HepG2 (cell line): ENCODE measurements at regions not wholly inside any gene's neighbourhood (a gene's known extent, or its start where the extent isn't known, plus 50 kb on each side); places are given as distances from the start of the nearest gene placed in this dataset.

ENCODE experiments used
- ATAC-seq: fragments of 200-7000 bp; cut with Tn5 transposase; 3 replicates; pipeline ENCODE4 v1.9.1; 2020; ENCODE audit warnings: mild to moderate bottlenecking, moderate library complexity
- BruUV-seq: library from RNA; stranded (reverse); fragments of 400-500 nt; replicated peaks from 2 replicates; lab custom pipeline; 2021; lab: Mats Ljungman, UMichigan
- CTCF ChIA-PET: fragments of 300-600 bp; formaldehyde crosslinking; extraction: SDS; loops from one replicate; lab custom pipeline; 2021; ENCODE audit warnings: low total read pairs, inconsistent platforms, low intra/inter-chr PET ratio; lab: Yijun Ruan, JAX
- POLR2A ChIA-PET: fragments of 350-600 bp; sonication (Branson Sonifier 250); formaldehyde crosslinking; loops from one replicate; lab custom pipeline; 2020; ENCODE audit warnings: antibody characterized with exemption, inconsistent platforms; lab: Yijun Ruan, JAX
- DNase-seq: peaks from one replicate; pipeline ENCODE4 v3.0.0-alpha.2; 2015; ENCODE audit warnings: low spot score
- FAIRE-seq: peaks from 3 replicates; lab custom pipeline; 2011; peaks lifted over from hg19 to GRCh38; lab: Jason Lieb, UNC
- H2AFZ ChIP-seq: one replicate; pipeline ENCODE4 v1.6.1; 2011; ENCODE audit warnings: low read length, inconsistent platforms
- H3K27ac ChIP-seq: fragments of 300-600 bp; 3 replicates; pipeline ENCODE4 v1.8.0; 2011; ENCODE audit warnings: mixed run types, mild to moderate bottlenecking, mixed read lengths, low read length, inconsistent platforms; ENCODE audit not compliant: insufficient read depth; ENCODE audit errors: extremely low read length
- H3K27me3 ChIP-seq, 2 experiments: fragments of 200-600 bp in 1 of 2; 2 replicates in 1 of 2; 3 replicates in 1 of 2; pipeline versions ENCODE4 v1.6.0 to v1.8.0; 2011; ENCODE audit warnings: low read length in 2 of 2, mild to moderate bottlenecking in 2 of 2, moderate library complexity in 2 of 2, inconsistent platforms in 1 of 2; ENCODE audit not compliant: insufficient read depth in 2 of 2, control insufficient read depth in 1 of 2
- H3K36me3 ChIP-seq, 2 experiments: fragments of 200-600 bp in 1 of 2; replicated peaks in 1 of 2; 2 replicates in 1 of 2; 3 replicates in 1 of 2; pipeline versions ENCODE4 v1.5.1 to v1.8.0; 2011; ENCODE audit warnings: low read length in 2 of 2, inconsistent platforms in 1 of 2; ENCODE audit not compliant: insufficient read depth in 2 of 2, control insufficient read depth in 1 of 2
- H3K4me1 ChIP-seq: 2 replicates; pipeline ENCODE4 v1.5.1; 2012; ENCODE audit warnings: low read length, inconsistent platforms; ENCODE audit not compliant: insufficient read depth
- H3K4me2 ChIP-seq: 2 replicates; pipeline ENCODE4 v1.6.0; 2011; ENCODE audit warnings: low read depth, low read length, inconsistent platforms
- H3K4me3 ChIP-seq, 3 experiments: fragments of 200-600 bp in 1 of 3; sonication (generic), shearing (Covaris generic) in 1 of 3; replicated peaks in 1 of 3; 2 replicates each; pipeline ENCODE4 v1.5.1; 2011 to 2016; ENCODE audit warnings: low read length in 3 of 3, inconsistent platforms in 2 of 3, low read depth in 2 of 3, mild to moderate bottlenecking in 2 of 3, control low read depth in 1 of 3, mixed read lengths in 1 of 3; ENCODE audit not compliant: insufficient read depth in 1 of 3
- H3K79me2 ChIP-seq: one replicate; pipeline ENCODE4 v1.6.1; 2011; ENCODE audit warnings: low read length, inconsistent platforms; ENCODE audit not compliant: insufficient read depth
- H3K9ac ChIP-seq: 2 replicates; pipeline ENCODE4 v1.6.0; 2011; ENCODE audit warnings: mild to moderate bottlenecking, low read depth, low read length, inconsistent platforms; ENCODE audit not compliant: insufficient read depth
- H3K9me3 ChIP-seq: 2 replicates; pipeline ENCODE4 v1.5.1; 2012; ENCODE audit warnings: mild to moderate bottlenecking, low read length
- H4K20me1 ChIP-seq: 2 replicates; pipeline ENCODE4 v1.6.0; 2011; ENCODE audit warnings: inconsistent platforms, mild to moderate bottlenecking, low read length, moderate library complexity; ENCODE audit not compliant: insufficient read depth
- DNMT3B ChIP-seq: conservative IDR thresholded peaks from 2 replicates; pipeline ENCODE4 v1.6.1; 2016; ENCODE audit warnings: missing biosample characterization, control low read depth
- FOXJ3 ChIP-seq: sonication (generic); formaldehyde crosslinking; IDR thresholded peaks from 2 replicates; pipeline ENCODE4 v1.4.0; 2020; ENCODE audit warnings: missing genetic modification reagents, mild to moderate bottlenecking, borderline replicate concordance
- HES4 ChIP-seq: sonication (generic); formaldehyde crosslinking; IDR thresholded peaks from 2 replicates; pipeline ENCODE4 v1.9.0; 2021; ENCODE audit warnings: mild to moderate bottlenecking, missing genetic modification reagents, borderline replicate concordance
- HOXA3 ChIP-seq: sonication (generic); formaldehyde crosslinking; IDR thresholded peaks from 2 replicates; pipeline ENCODE4 v1.5.0; 2020; ENCODE audit warnings: missing genetic modification reagents
- PCBP1 ChIP-seq: fragments of 200-400 bp; formaldehyde crosslinking; IDR thresholded peaks from 2 replicates; pipeline ENCODE4 v1.6.1; 2017; ENCODE audit warnings: mild to moderate bottlenecking, low read depth, low read length, borderline replicate concordance
- PHB2 ChIP-seq: fragments of 450-650 bp; IDR thresholded peaks from 2 replicates; pipeline ENCODE4 v1.6.1; 2018; ENCODE audit not compliant: partially characterized antibody
- TAF15 ChIP-seq: fragments of 200-400 bp; formaldehyde crosslinking; IDR thresholded peaks from one replicate; pipeline ENCODE4 v1.6.1; 2018; ENCODE audit warnings: mild to moderate bottlenecking, low read depth, low read length; ENCODE audit not compliant: poor library complexity, severe bottlenecking
- TBX3 ChIP-seq: fragments of 450-650 bp; IDR thresholded peaks from 2 replicates; pipeline ENCODE4 v1.6.1; 2017; ENCODE audit warnings: antibody characterized with exemption, mild to moderate bottlenecking, inconsistent platforms, borderline replicate concordance
- ZNF160 ChIP-seq: sonication (generic); formaldehyde crosslinking; IDR thresholded peaks from 2 replicates; pipeline ENCODE4 v1.8.0; 2022; ENCODE audit warnings: mild to moderate bottlenecking, inconsistent platforms, missing genetic modification reagents
- ZNF343 ChIP-seq: sonication (generic); formaldehyde crosslinking; IDR thresholded peaks from 2 replicates; pipeline ENCODE4 v1.4.0; 2020; ENCODE audit warnings: mild to moderate bottlenecking, missing genetic modification reagents
- ZNF569 ChIP-seq: sonication (generic); formaldehyde crosslinking; IDR thresholded peaks from 2 replicates; pipeline ENCODE4 v1.5.0; 2020; ENCODE audit warnings: mild to moderate bottlenecking, missing genetic modification reagents, moderate library complexity, borderline replicate concordance
- WGBS: methylation state at CpG from one replicate; pipeline ENCODE4 v1.1.6; 2017; ENCODE audit warnings: low lambda C conversion rate; 5-methylcytosine and 5-hydroxymethylcytosine counted together
- in situ Hi-C: cut with HindIII; loops from 2 replicates; pipeline ENCODE4 v1.10.0; 2017; ENCODE audit warnings: low pct_unique_long_range_greater_than_20kb; ENCODE audit not compliant: extremely low pct_ligation_motif_present
- intact Hi-C: fragments of 100-400 bp; cut with micrococcal nuclease; formaldehyde crosslinking; loops from one replicate; pipeline ENCODE4 v1.10.0; 2022; ENCODE audit not compliant: unreplicated experiment
- TF ChIP-seq, protein P1 (sequence below): sonication (generic); formaldehyde crosslinking; IDR thresholded peaks from 2 replicates; pipeline ENCODE4 v1.4.0; 2020; ENCODE audit warnings: mild to moderate bottlenecking, missing genetic modification reagents
- TF ChIP-seq, protein P2 (sequence below): sonication (generic); formaldehyde crosslinking; IDR thresholded peaks from 2 replicates; pipeline ENCODE4 v1.4.0; 2020; ENCODE audit warnings: missing genetic modification reagents

DNA sequence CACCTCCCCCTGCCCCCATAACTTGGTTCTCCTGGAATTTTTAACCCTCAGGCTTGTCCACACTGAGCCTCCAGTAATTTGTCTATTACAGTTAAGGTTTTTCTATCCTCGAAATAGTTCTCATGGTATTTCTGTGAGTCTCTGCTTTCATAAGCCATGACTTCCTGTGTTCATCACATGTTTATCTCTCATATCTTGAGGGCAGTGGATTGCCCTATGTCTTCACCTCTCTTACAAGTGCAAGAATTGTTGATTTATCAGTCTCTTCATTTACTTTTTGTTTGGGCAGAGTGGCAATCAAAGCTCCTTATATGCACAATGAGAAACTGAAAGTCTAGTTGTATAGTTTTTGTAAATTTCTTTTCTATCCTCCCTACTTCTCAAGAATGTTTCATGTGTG, 328.4 kb downstream of the PLA2G4A start:
- 0% methylated on average over 1 of the region's 1 CpG for whole genome bisulfite sequencing
- H3K4me3 ChIP-seq: no peak overlapping the region
- H3K27me3 ChIP-seq: no peaks in the 10 kb centered on the region
- H4K20me1 ChIP-seq: no peaks in the 10 kb centered on the region
- intact Hi-C loops (no loop called here), in situ Hi-C loops (no loop called here)
- H2AFZ ChIP-seq: no peak overlapping the region
- DNase-seq (no peak), FAIRE-seq (no peak), ATAC-seq (no peak)
- TF ChIP-seq, protein P1, sequence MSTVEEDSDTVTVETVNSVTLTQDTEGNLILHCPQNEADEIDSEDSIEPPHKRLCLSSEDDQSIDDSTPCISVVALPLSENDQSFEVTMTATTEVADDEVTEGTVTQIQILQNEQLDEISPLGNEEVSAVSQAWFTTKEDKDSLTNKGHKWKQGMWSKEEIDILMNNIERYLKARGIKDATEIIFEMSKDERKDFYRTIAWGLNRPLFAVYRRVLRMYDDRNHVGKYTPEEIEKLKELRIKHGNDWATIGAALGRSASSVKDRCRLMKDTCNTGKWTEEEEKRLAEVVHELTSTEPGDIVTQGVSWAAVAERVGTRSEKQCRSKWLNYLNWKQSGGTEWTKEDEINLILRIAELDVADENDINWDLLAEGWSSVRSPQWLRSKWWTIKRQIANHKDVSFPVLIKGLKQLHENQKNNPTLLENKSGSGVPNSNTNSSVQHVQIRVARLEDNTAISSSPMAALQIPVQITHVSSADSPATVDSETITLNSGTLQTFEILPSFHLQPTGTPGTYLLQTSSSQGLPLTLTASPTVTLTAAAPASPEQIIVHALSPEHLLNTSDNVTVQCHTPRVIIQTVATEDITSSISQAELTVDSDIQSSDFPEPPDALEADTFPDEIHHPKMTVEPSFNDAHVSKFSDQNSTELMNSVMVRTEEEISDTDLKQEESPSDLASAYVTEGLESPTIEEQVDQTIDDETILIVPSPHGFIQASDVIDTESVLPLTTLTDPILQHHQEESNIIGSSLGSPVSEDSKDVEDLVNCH (CRISPR knock-in tag): no peak
- TF ChIP-seq HOXA3 (CRISPR knock-in tag) (no peak), FOXJ3 (no peak), HES4 (CRISPR knock-in tag) (no peak), ZNF160 (no peak), DNMT3B (no peak), PHB2 (no peak), TBX3 (no peak), ZNF569 (CRISPR knock-in tag) (no peak), PCBP1 (no peak), TAF15 (no peak), ZNF343 (CRISPR knock-in tag) (no peak)
- TF ChIP-seq, protein P2, sequence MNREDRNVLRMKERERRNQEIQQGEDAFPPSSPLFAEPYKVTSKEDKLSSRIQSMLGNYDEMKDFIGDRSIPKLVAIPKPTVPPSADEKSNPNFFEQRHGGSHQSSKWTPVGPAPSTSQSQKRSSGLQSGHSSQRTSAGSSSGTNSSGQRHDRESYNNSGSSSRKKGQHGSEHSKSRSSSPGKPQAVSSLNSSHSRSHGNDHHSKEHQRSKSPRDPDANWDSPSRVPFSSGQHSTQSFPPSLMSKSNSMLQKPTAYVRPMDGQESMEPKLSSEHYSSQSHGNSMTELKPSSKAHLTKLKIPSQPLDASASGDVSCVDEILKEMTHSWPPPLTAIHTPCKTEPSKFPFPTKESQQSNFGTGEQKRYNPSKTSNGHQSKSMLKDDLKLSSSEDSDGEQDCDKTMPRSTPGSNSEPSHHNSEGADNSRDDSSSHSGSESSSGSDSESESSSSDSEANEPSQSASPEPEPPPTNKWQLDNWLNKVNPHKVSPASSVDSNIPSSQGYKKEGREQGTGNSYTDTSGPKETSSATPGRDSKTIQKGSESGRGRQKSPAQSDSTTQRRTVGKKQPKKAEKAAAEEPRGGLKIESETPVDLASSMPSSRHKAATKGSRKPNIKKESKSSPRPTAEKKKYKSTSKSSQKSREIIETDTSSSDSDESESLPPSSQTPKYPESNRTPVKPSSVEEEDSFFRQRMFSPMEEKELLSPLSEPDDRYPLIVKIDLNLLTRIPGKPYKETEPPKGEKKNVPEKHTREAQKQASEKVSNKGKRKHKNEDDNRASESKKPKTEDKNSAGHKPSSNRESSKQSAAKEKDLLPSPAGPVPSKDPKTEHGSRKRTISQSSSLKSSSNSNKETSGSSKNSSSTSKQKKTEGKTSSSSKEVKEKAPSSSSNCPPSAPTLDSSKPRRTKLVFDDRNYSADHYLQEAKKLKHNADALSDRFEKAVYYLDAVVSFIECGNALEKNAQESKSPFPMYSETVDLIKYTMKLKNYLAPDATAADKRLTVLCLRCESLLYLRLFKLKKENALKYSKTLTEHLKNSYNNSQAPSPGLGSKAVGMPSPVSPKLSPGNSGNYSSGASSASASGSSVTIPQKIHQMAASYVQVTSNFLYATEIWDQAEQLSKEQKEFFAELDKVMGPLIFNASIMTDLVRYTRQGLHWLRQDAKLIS (CRISPR knock-in tag): no peak
- POLR2A ChIA-PET: no interaction called here
- no peak overlapping the region for H3K4me2 ChIP-seq
- H3K36me3 ChIP-seq: no peaks in the 10 kb centered on the region
- no peak overlapping the region for H3K27ac ChIP-seq
- CTCF ChIA-PET: no interaction called here
- BruUV-seq: no TSS peak
- no peaks in the 10 kb centered on the region for H3K4me1 ChIP-seq
- H3K9ac ChIP-seq: no peak overlapping the region
- no peaks in the 10 kb centered on the region for H3K79me2 ChIP-seq
- H3K9me3 ChIP-seq: peaks cover 36% of the 10 kb centered on the region
